ENCODE measurements at regions not wholly inside any gene's neighbourhood (a gene's known extent, or its start where the extent isn't known, plus 50 kb on each side); places are given as distances from the start of the nearest gene placed in this dataset.

- ATAC-seq (no peak), DNase-seq (no peak)
Observed at GRCh38 chr4:80145739-80146138, 51.6 kb upstream of the PRDM8 start.

- DNase-seq: no peak
- no peak for ATAC-seq
Observed at GRCh38 chr4:80144676-80145470, 52.4 kb upstream of the PRDM8 start.

- ATAC-seq: no peak
- DNase-seq: no peak
Observed at GRCh38 chr4:80143307-80143679, 54.0 kb upstream of the PRDM8 start.

GRCh38 chr4:80142394-80143306 lies 54.7 kb upstream of the PRDM8 start:
- DNase-seq (no peak), ATAC-seq (no peak)

- no peak for ATAC-seq
- DNase-seq: no peak
Observed at GRCh38 chr4:80141543-80141942, 55.8 kb upstream of the PRDM8 start.

GRCh38 chr4:80140194-80140593 lies 57.1 kb upstream of the PRDM8 start:
- ATAC-seq: no peak
- DNase-seq: no peak

GRCh38 chr4:80139671-80140070 lies 57.6 kb upstream of the PRDM8 start:
- ATAC-seq: no peak
- no peak for DNase-seq

- ATAC-seq (peak; percentile 96), DNase-seq (peak; percentile 28)
Observed at GRCh38 chr4:80138551-80139538, 58.5 kb upstream of the PRDM8 start.

- ATAC-seq (no peak), DNase-seq (no peak)
Observed at GRCh38 chr4:80137631-80138030, 59.7 kb upstream of the PRDM8 start.

- no peak for ATAC-seq
- DNase-seq: no peak
Observed at GRCh38 chr4:80136270-80136669, 61.0 kb upstream of the PRDM8 start.

GRCh38 chr4:80135702-80136058 lies 61.6 kb upstream of the PRDM8 start:
- ATAC-seq (no peak), DNase-seq (no peak)

- ATAC-seq (no peak), DNase-seq (no peak)
Observed at GRCh38 chr4:80134936-80135701, 62.1 kb upstream of the ANTXR2 start.

GRCh38 chr4:80133240-80133783 lies 60.3 kb upstream of the ANTXR2 start:
- no peak for DNase-seq
- no peak for ATAC-seq

GRCh38 chr4:80129785-80130184 lies 56.8 kb upstream of the ANTXR2 start:
- ATAC-seq (no peak), DNase-seq (no peak)

- DNase-seq: no peak
- ATAC-seq: no peak
Observed at GRCh38 chr4:80128941-80129340, 55.9 kb upstream of the ANTXR2 start.

GRCh38 chr4:80127870-80128419 lies 54.9 kb upstream of the ANTXR2 start:
- DNase-seq (no peak), ATAC-seq (no peak)

- ATAC-seq: no peak
- no peak for DNase-seq
Observed at GRCh38 chr4:80126435-80126834, 53.4 kb upstream of the ANTXR2 start.

GRCh38 chr4:80125252-80126177 lies 52.5 kb upstream of the ANTXR2 start:
- peak; percentile 14 for DNase-seq
- ATAC-seq: peak; percentile 87
